ENCODE measurements at regions not wholly inside any gene's neighbourhood (a gene's known extent, or its start where the extent isn't known, plus 50 kb on each side); places are given as distances from the start of the nearest gene placed in this dataset.

GRCh38 chr6:54473328-54473727 is 165.1 kb downstream of the TINAG start:
- H3K27me3 ChIP-seq (ENCODE audit: control insufficient read depth in 2 of 2, insufficient read depth in 1 of 2, low read length in 1 of 2) = no peaks in the 10 kb centered on the region
- H3K27ac ChIP-seq (ENCODE audit: low read depth in 1 of 2, low read length in 1 of 2) = no peak overlapping the region
- no peak for DNase-seq (ENCODE audit: low read depth in 6 of 9, low spot score in 9 of 9)
- H3K4me1 ChIP-seq (ENCODE audit: control insufficient read depth in 2 of 2, insufficient read depth in 2 of 2, low read length in 2 of 2) = no peaks in the 10 kb centered on the region
- no peak overlapping the region for H3K4me3 ChIP-seq (ENCODE audit: low read length in 2 of 2)
- H3K9me3 ChIP-seq (ENCODE audit: control insufficient read depth in 2 of 2, insufficient read depth in 1 of 2, low read length in 1 of 2) = no peaks in the 10 kb centered on the region
- no peaks in the 10 kb centered on the region for H3K36me3 ChIP-seq (ENCODE audit: control insufficient read depth in 2 of 2, insufficient read depth in 2 of 2, low read length in 1 of 2)
- 92% methylated on average over 4 of the region's 4 CpGs for WGBS

- no peak for DNase-seq (ENCODE audit: low read depth in 6 of 9, low spot score in 9 of 9)
- 84% methylated on average over 2 of the region's 2 CpGs for whole genome bisulfite sequencing
These were observed 166.7 kb downstream of the TINAG start for GRCh38 chr6:54474898-54475297.

GRCh38 chr6:54481091-54481490 is 172.8 kb downstream of the TINAG start:
- WGBS = 93% methylated on average over 4 of the region's 4 CpGs
- Histone ChIP-seq H3K36me3 (ENCODE audit: control insufficient read depth in 2 of 2, insufficient read depth in 2 of 2, low read length in 1 of 2) (no peaks in the 10 kb centered on the region), H3K27ac (ENCODE audit: low read depth in 1 of 2, low read length in 1 of 2) (no peak overlapping the region), H3K4me3 (ENCODE audit: low read length in 2 of 2) (no peak overlapping the region), H3K27me3 (ENCODE audit: control insufficient read depth in 2 of 2, insufficient read depth in 1 of 2, low read length in 1 of 2) (no peaks in the 10 kb centered on the region), H3K4me1 (ENCODE audit: control insufficient read depth in 2 of 2, insufficient read depth in 2 of 2, low read length in 2 of 2) (no peaks in the 10 kb centered on the region), H3K9me3 (ENCODE audit: control insufficient read depth in 2 of 2, insufficient read depth in 1 of 2, low read length in 1 of 2) (peaks cover 0 to 5% of the 10 kb centered on the region in 2 donors)
- DNase-seq (ENCODE audit: low read depth in 6 of 9, low spot score in 9 of 9) = no peak

More at GRCh38 chr6:54474898-54475297, 166.7 kb downstream of the TINAG start:
- Histone ChIP-seq H3K9me3 (ENCODE audit: control insufficient read depth in 2 of 2, insufficient read depth in 1 of 2, low read length in 1 of 2) (no peaks in the 10 kb centered on the region), H3K4me1 (ENCODE audit: control insufficient read depth in 2 of 2, insufficient read depth in 2 of 2, low read length in 2 of 2) (no peaks in the 10 kb centered on the region), H3K36me3 (ENCODE audit: control insufficient read depth in 2 of 2, insufficient read depth in 2 of 2, low read length in 1 of 2) (no peaks in the 10 kb centered on the region), H3K27ac (ENCODE audit: low read depth in 1 of 2, low read length in 1 of 2) (no peak overlapping the region), H3K4me3 (ENCODE audit: low read length in 2 of 2) (no peak overlapping the region), H3K27me3 (ENCODE audit: control insufficient read depth in 2 of 2, insufficient read depth in 1 of 2, low read length in 1 of 2) (no peaks in the 10 kb centered on the region)

- 88% methylated on average over 3 of the region's 3 CpGs for WGBS
- Histone ChIP-seq H3K36me3 (ENCODE audit: control insufficient read depth in 2 of 2, insufficient read depth in 2 of 2, low read length in 1 of 2) (no peaks in the 10 kb centered on the region), H3K27ac (ENCODE audit: low read depth in 1 of 2, low read length in 1 of 2) (no peak overlapping the region), H3K4me1 (ENCODE audit: control insufficient read depth in 2 of 2, insufficient read depth in 2 of 2, low read length in 2 of 2) (no peaks in the 10 kb centered on the region), H3K27me3 (ENCODE audit: control insufficient read depth in 2 of 2, insufficient read depth in 1 of 2, low read length in 1 of 2) (no peaks in the 10 kb centered on the region), H3K4me3 (ENCODE audit: low read length in 2 of 2) (no peak overlapping the region), H3K9me3 (ENCODE audit: control insufficient read depth in 2 of 2, insufficient read depth in 1 of 2, low read length in 1 of 2) (peaks cover 0 to 1% of the 10 kb centered on the region in 2 donors)
- no peak for DNase-seq (ENCODE audit: low read depth in 6 of 9, low spot score in 9 of 9)
These were observed 183.2 kb downstream of the TINAG start for GRCh38 chr6:54491431-54491830.

- Histone ChIP-seq H3K4me1 (ENCODE audit: control insufficient read depth in 2 of 2, insufficient read depth in 2 of 2, low read length in 2 of 2) (no peaks in the 10 kb centered on the region), H3K27ac (ENCODE audit: low read depth in 1 of 2, low read length in 1 of 2) (no peak overlapping the region), H3K27me3 (ENCODE audit: control insufficient read depth in 2 of 2, insufficient read depth in 1 of 2, low read length in 1 of 2) (no peaks in the 10 kb centered on the region), H3K36me3 (ENCODE audit: control insufficient read depth in 2 of 2, insufficient read depth in 2 of 2, low read length in 1 of 2) (no peaks in the 10 kb centered on the region), H3K4me3 (ENCODE audit: low read length in 2 of 2) (no peak overlapping the region), H3K9me3 (ENCODE audit: control insufficient read depth in 2 of 2, insufficient read depth in 1 of 2, low read length in 1 of 2) (peaks cover 0 to 1% of the 10 kb centered on the region in 2 donors)
- DNase-seq (ENCODE audit: low read depth in 6 of 9, low spot score in 9 of 9) = no peak
These were observed 184.9 kb downstream of the TINAG start for GRCh38 chr6:54493138-54493537.

DNA sequence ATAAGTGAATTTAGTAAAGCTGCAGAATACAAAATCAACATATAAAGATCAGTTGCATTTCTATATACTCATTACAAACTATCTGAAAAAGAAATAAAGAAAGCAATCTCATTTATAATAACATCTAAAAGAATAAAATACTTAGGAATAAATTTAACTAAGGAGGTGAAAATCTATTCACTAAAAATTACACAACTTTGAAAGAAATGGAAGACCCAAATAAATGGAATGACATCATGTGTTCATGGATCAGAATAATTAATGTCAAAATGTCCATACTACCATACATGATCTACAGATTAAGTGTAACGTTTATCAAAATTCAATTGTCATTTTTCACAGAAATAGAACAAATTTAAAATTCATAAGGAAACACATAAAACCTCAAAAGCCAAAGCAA is 194.9 kb downstream of the TINAG start:
- 89% methylated on average over 1 of the region's 1 CpG for WGBS
- Histone ChIP-seq H3K4me1 (ENCODE audit: control insufficient read depth in 2 of 2, insufficient read depth in 2 of 2, low read length in 2 of 2) (no peaks in the 10 kb centered on the region), H3K9me3 (ENCODE audit: control insufficient read depth in 2 of 2, insufficient read depth in 1 of 2, low read length in 1 of 2) (no peaks in the 10 kb centered on the region), H3K27ac (ENCODE audit: low read depth in 1 of 2, low read length in 1 of 2) (no peak overlapping the region), H3K4me3 (ENCODE audit: low read length in 2 of 2) (no peak overlapping the region), H3K36me3 (ENCODE audit: control insufficient read depth in 2 of 2, insufficient read depth in 2 of 2, low read length in 1 of 2) (no peaks in the 10 kb centered on the region), H3K27me3 (ENCODE audit: control insufficient read depth in 2 of 2, insufficient read depth in 1 of 2, low read length in 1 of 2) (no peaks in the 10 kb centered on the region)
- DNase-seq (ENCODE audit: low read depth in 6 of 9, low spot score in 9 of 9) = no peak

GRCh38 chr6:54515013-54515412 is 206.8 kb downstream of the TINAG start:
- H3K27ac ChIP-seq (ENCODE audit: low read depth in 1 of 2, low read length in 1 of 2) = no peak overlapping the region
- H3K27me3 ChIP-seq (ENCODE audit: control insufficient read depth in 2 of 2, insufficient read depth in 1 of 2, low read length in 1 of 2) = no peaks in the 10 kb centered on the region
- H3K4me1 ChIP-seq (ENCODE audit: control insufficient read depth in 2 of 2, insufficient read depth in 2 of 2, low read length in 2 of 2) = no peaks in the 10 kb centered on the region
- 84% methylated on average over 2 of the region's 2 CpGs for WGBS
- H3K9me3 ChIP-seq (ENCODE audit: control insufficient read depth in 2 of 2, insufficient read depth in 1 of 2, low read length in 1 of 2) = no peaks in the 10 kb centered on the region
- no peaks in the 10 kb centered on the region for H3K36me3 ChIP-seq (ENCODE audit: control insufficient read depth in 2 of 2, insufficient read depth in 2 of 2, low read length in 1 of 2)
- DNase-seq (ENCODE audit: low read depth in 6 of 9, low spot score in 9 of 9) = no peak
- no peak overlapping the region for H3K4me3 ChIP-seq (ENCODE audit: low read length in 2 of 2)

DNA sequence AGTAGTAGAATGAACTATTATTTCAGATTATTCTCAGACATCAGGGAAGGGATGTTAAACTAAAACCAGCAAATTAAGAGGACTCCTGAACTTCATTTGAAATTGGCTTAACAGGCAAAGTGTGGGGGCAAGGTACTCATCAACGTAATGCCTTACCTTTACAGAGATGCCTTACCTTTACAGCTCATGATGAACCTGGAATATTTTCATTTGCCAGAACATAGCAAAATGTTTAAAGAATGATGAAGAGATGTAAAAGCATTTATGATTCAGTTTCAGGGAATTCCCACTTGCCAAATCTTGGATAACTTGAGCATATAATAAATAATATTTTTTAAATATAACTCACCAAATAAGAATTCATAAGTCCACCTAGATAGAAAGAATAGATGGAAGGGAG is 207.5 kb downstream of the TINAG start:
- 72% methylated on average over 1 of the region's 1 CpG for WGBS
- DNase-seq (ENCODE audit: low read depth in 6 of 9, low spot score in 9 of 9) = no peak
- Histone ChIP-seq H3K4me1 (ENCODE audit: control insufficient read depth in 2 of 2, insufficient read depth in 2 of 2, low read length in 2 of 2) (no peaks in the 10 kb centered on the region), H3K27me3 (ENCODE audit: control insufficient read depth in 2 of 2, insufficient read depth in 1 of 2, low read length in 1 of 2) (no peaks in the 10 kb centered on the region), H3K36me3 (ENCODE audit: control insufficient read depth in 2 of 2, insufficient read depth in 2 of 2, low read length in 1 of 2) (no peaks in the 10 kb centered on the region), H3K27ac (ENCODE audit: low read depth in 1 of 2, low read length in 1 of 2) (no peak overlapping the region), H3K4me3 (ENCODE audit: low read length in 2 of 2) (no peak overlapping the region), H3K9me3 (ENCODE audit: control insufficient read depth in 2 of 2, insufficient read depth in 1 of 2, low read length in 1 of 2) (no peaks in the 10 kb centered on the region)

GRCh38 chr6:54516321-54516720 is 208.1 kb downstream of the TINAG start:
- no peaks in the 10 kb centered on the region for H3K4me1 ChIP-seq (ENCODE audit: control insufficient read depth in 2 of 2, insufficient read depth in 2 of 2, low read length in 2 of 2)
- H3K27me3 ChIP-seq (ENCODE audit: control insufficient read depth in 2 of 2, insufficient read depth in 1 of 2, low read length in 1 of 2) = no peaks in the 10 kb centered on the region
- H3K4me3 ChIP-seq (ENCODE audit: low read length in 2 of 2) = no peak overlapping the region
- no peak for DNase-seq (ENCODE audit: low read depth in 6 of 9, low spot score in 9 of 9)
- no peaks in the 10 kb centered on the region for H3K36me3 ChIP-seq (ENCODE audit: control insufficient read depth in 2 of 2, insufficient read depth in 2 of 2, low read length in 1 of 2)
- H3K9me3 ChIP-seq (ENCODE audit: control insufficient read depth in 2 of 2, insufficient read depth in 1 of 2, low read length in 1 of 2) = no peaks in the 10 kb centered on the region
- WGBS = 86% methylated on average over 1 of the region's 1 CpG
- H3K27ac ChIP-seq (ENCODE audit: low read depth in 1 of 2, low read length in 1 of 2) = no peak overlapping the region

GRCh38 chr6:54519161-54519560 is 210.9 kb downstream of the TINAG start:
- no peaks in the 10 kb centered on the region for H3K27me3 ChIP-seq (ENCODE audit: control insufficient read depth in 2 of 2, insufficient read depth in 1 of 2, low read length in 1 of 2)
- no peak overlapping the region for H3K4me3 ChIP-seq (ENCODE audit: low read length in 2 of 2)
- no peak for DNase-seq (ENCODE audit: low read depth in 6 of 9, low spot score in 9 of 9)
- no peaks in the 10 kb centered on the region for H3K4me1 ChIP-seq (ENCODE audit: control insufficient read depth in 2 of 2, insufficient read depth in 2 of 2, low read length in 2 of 2)
- WGBS = 99% methylated on average over 3 of the region's 3 CpGs
- H3K36me3 ChIP-seq (ENCODE audit: control insufficient read depth in 2 of 2, insufficient read depth in 2 of 2, low read length in 1 of 2) = no peaks in the 10 kb centered on the region
- H3K9me3 ChIP-seq (ENCODE audit: control insufficient read depth in 2 of 2, insufficient read depth in 1 of 2, low read length in 1 of 2) = no peaks in the 10 kb centered on the region
- H3K27ac ChIP-seq (ENCODE audit: low read depth in 1 of 2, low read length in 1 of 2) = no peak overlapping the region

Measured in thymus (tissue), 11 donors.